Caki2 (cell line): ENCODE measurements at regions not wholly inside any gene's neighbourhood (a gene's known extent, or its start where the extent isn't known, plus 50 kb on each side); places are given as distances from the start of the nearest gene placed in this dataset.

ENCODE experiments used
- DNase-seq: peaks from one replicate; pipeline ENCODE4 v3.0.0-alpha.2; 2015; ENCODE audit warnings: low read depth
- in situ Hi-C: cut with HindIII; loops from 2 replicates; pipeline ENCODE4 v1.10.0; 2016; ENCODE audit warnings: low sequenced_read_pairs, low pct_unique_long_range_greater_than_20kb, mixed read lengths

GRCh38 chr3:72196377-72196929 is 411.5 kb upstream of the PROK2 start:
- no peak for DNase-seq
- in situ Hi-C loops = no loop called here

- in situ Hi-C loops = no loop called here
- no peak for DNase-seq
Measured at GRCh38 chr3:72195895-72196294, 410.9 kb upstream of the PROK2 start.

- in situ Hi-C loops = no loop called here
- no peak for DNase-seq
Measured at GRCh38 chr3:72194458-72194857, 409.5 kb upstream of the PROK2 start.

GRCh38 chr3:72193771-72194430 is 409.0 kb upstream of the PROK2 start:
- in situ Hi-C loops = no loop called here
- no peak for DNase-seq

GRCh38 chr3:72192572-72192971 is 407.6 kb upstream of the PROK2 start:
- DNase-seq = no peak

GRCh38 chr3:72191209-72191960 is 406.4 kb upstream of the PROK2 start:
- in situ Hi-C loops = no loop called here
- DNase-seq = no peak

More at GRCh38 chr3:72192572-72192971, 407.6 kb upstream of the PROK2 start:
- in situ Hi-C loops = no loop called here

GRCh38 chr3:72190050-72190449 is 405.1 kb upstream of the PROK2 start:
- DNase-seq = no peak
- in situ Hi-C loops = no loop called here

GRCh38 chr3:72189339-72189738 is 404.4 kb upstream of the PROK2 start:
- no peak for DNase-seq
- in situ Hi-C loops = no loop called here

- DNase-seq = no peak
- in situ Hi-C loops = no loop called here
Measured at GRCh38 chr3:72188536-72188935, 403.6 kb upstream of the PROK2 start.

GRCh38 chr3:72187131-72187530 is 402.2 kb upstream of the PROK2 start:
- in situ Hi-C loops = no loop called here
- no peak for DNase-seq

- DNase-seq = no peak
- in situ Hi-C loops = no loop called here
Measured at GRCh38 chr3:72186400-72186855, 401.5 kb upstream of the PROK2 start.

- DNase-seq = peak; percentile 12
- in situ Hi-C loops = no loop called here
Measured at GRCh38 chr3:72185549-72186399, 400.8 kb upstream of the PROK2 start.

GRCh38 chr3:72183489-72183888 is 398.5 kb upstream of the PROK2 start:
- no peak for DNase-seq
- in situ Hi-C loops = no loop called here

- in situ Hi-C loops = no loop called here
Measured at GRCh38 chr3:72182206-72182605, 397.3 kb upstream of the PROK2 start.

GRCh38 chr3:72181251-72181650 is 396.3 kb upstream of the PROK2 start:
- in situ Hi-C loops = no loop called here
- no peak for DNase-seq

More at GRCh38 chr3:72182206-72182605, 397.3 kb upstream of the PROK2 start:
- DNase-seq = no peak

GRCh38 chr3:72180405-72180804 is 395.5 kb upstream of the PROK2 start:
- DNase-seq = no peak
- in situ Hi-C loops = no loop called here

- DNase-seq = no peak
- in situ Hi-C loops = no loop called here
Measured at GRCh38 chr3:72179107-72179464, 394.1 kb upstream of the PROK2 start.

- no peak for DNase-seq
- in situ Hi-C loops = no loop called here
Measured at GRCh38 chr3:72178463-72179106, 393.6 kb upstream of the PROK2 start.
